ENCODE measurements at regions not wholly inside any gene's neighbourhood (a gene's known extent, or its start where the extent isn't known, plus 50 kb on each side); places are given as distances from the start of the nearest gene placed in this dataset.
"Not testable (repeated sequence)": the region's sequence is repeated elsewhere in the genome, so short reads cannot be mapped to it uniquely, and the experiment has no call there.

- no peak for DNase-seq
Observed at GRCh38 chr1:22321917-22322316, 129.7 kb upstream of the ZBTB40 start.

- DNase-seq, result no peak
Observed at GRCh38 chr1:22323141-22323845, 128.4 kb upstream of the ZBTB40 start.

DNA sequence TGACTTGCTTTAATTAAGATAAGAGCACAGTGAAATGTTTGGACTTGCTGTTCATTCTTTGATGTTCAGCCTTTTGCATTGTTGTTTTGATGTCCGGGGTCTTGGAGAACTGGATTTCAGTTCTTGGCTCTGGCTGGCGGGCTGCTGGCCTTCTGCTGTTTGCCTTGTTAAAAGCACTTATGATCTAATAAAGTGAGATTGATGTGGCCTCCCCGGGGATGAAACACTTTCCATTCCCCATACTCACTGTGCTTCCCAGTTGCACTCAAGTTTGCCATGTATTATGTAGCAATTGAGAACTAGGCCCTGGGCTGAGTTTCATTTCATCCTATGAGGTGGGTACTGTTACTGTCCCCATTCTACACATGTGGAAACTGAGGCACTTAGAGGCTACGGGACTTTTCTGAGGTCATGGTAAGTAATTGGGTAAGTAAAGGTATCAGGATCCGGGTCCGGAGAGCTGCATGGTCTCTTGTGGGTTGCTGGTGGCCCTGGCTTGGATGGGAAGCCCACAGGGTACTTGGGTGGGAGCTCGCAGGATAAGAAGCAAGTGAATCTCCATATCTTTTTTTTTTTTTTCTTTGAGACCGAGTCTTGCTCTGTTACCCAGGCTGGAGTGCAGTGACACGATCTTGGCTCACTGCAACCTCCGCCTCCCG lies 127.7 kb upstream of the ZBTB40 start:
- DNase-seq, result peak; percentile 52

GRCh38 chr1:22325531-22326371 lies 125.9 kb upstream of the ZBTB40 start:
- DNase-seq, result no peak

DNA sequence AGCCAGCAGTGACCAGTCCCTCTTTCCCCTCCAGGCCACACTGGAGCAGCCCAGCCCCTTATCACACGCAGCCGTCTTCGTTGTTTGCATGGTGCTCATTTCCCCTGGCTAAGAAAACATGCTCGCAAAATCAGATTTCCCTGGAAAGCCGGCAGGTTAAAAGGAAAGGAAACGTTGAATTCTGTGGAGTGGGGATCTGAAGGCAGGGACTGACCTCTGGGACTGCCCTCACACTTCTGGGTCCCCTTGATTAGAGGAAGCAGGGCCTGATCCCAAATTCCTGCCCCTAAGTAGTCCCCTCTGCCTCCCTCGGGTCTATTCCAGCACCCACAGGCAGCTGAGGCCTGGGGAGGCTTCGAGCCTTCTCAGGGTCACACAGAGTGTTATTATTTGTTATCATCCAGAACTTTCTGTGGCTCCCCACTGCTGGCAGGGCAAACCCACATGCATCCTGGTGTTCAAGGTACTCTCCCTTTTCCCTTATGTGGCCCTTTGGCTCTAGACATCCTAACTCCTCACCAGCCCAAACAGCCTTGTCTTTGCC lies 125.2 kb upstream of the ZBTB40 start:
- no peak for DNase-seq

DNA sequence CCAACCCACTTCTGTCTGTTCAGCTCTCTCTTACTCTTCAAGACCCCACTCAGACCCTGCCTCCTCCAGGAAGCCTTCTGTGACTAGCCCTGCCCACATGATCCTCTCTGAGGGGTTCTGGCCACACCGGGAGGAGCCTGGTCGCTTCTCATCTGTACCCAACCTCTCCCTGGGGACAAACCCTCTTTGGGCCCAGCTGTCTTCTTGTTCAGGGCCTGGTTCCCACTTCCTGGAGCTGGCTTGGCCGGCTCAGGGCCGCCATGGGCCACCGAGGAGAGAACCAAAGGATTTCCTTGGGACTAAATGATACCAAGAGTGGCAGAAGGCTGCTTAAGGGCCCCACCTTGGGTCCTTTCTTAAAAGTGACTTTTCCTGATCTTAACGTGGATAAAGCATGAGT lies 124.7 kb upstream of the ZBTB40 start:
- DNase-seq, result peak; percentile 20

- DNase-seq, result no peak
Observed at GRCh38 chr1:22327411-22327810, 124.2 kb upstream of the ZBTB40 start.

GRCh38 chr1:22328331-22329147 lies 123.1 kb upstream of the ZBTB40 start:
- DNase-seq, result no peak

- DNase-seq, result no peak
Observed at GRCh38 chr1:22329148-22329515, 122.5 kb upstream of the ZBTB40 start.

- no peak for DNase-seq
Observed at GRCh38 chr1:22330092-22330759, 121.4 kb upstream of the ZBTB40 start.

DNA sequence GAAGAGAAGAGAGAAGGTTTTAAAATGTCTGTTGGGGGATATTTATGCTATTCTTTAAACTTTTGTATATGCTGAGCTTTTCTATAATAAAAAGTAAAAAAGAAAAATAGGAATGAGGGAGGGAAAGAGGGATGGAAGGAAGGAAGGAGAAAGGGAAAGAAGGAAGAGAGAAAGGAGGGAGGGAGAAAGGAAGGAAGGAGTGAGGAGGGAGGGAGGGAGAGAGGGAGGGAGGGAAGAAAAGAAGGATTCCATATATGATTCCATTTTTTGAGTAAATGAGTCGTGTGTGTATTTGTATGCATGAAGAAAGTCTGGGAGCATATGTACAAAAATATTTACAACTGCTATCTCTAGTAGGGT lies 120.9 kb upstream of the ZBTB40 start:
- no peak for DNase-seq

DNA sequence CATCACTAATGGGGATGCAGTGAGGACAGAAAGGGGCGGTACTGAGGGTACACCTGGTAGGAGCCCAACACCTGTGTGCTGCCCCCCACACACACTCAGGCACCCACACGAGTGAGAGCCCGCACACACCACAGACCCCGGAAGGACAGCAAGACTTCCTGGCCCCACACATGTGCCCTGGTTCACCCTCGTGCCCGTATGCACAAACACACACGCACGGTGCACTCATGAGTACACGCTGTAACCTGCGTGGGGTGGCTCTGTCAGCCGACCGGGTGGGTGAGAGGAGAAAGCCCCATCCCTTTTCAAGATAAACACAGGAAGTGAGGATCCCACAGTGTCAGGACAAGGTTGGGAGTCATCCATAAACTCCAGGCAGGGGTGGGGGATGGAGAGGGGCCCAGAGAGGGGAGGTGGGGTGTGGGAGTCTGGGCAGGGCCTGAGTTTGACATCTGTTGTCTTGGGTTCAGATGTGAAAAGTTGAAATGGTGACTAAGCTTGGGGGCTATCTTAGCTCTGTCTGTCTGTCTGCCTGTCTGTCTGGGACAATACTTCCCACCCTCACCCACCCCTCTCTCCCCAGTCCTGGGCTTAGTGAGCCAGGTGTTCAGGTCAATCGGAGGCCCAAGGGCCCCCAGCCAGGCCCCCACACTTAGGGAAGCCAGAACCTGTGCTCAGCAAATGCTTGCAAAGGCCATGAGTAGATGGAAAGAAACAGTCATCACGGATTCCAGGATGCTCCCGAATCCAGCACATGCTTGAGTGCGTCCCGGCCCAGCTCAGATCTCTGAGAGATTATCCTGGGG lies 119.8 kb upstream of the ZBTB40 start:
- peak; percentile 20 for DNase-seq

DNA sequence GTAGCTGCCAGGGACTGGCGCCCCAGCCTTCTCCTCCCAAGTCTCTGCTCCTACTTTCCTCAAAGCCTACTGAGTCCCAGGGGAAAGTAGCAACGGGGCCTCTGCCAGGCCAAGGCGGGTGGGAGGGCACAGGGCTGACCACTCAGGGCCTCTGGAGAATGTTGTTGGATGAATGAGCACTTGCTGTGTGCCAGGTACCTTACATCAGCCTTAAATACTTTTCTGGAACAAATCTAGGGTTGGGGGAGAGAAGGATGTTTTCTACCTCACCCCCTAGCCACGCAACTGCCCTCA lies 119.3 kb upstream of the ZBTB40 start:
- DNase-seq, result no peak

DNA sequence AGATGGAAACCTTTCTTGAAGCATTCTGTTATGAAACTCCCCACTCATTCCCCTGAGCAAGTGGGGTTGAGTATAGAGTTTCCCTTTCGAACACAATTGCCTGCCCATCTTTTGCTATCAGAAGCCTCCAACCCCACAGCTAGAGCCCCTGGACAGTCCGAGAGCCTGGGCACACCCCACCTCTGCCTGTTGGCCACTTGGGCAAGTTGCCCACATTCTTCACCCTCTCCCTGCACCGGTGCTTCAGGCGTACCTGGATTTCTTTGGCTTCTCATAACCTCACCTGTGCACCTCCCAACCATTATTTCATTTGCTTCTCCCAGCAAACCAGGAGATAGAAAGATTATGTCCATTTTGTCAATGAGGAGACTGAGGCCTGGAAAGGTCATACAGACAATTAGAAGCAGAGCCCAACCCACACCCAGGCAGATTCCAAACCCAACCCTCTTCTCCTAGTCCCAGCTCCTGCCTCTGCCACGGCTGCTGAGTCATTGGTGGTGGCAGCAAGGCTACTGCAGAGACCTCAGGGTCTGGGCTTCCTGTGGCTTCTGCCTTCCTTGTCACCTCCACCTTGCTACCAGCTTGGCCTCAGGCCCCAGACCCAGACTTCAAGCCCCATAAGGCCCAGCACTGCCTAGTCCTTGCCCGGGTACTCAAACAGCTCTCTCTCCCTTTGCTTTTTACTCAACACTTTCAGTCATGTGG lies 118.7 kb upstream of the ZBTB40 start:
- DNase-seq, result no peak

DNA sequence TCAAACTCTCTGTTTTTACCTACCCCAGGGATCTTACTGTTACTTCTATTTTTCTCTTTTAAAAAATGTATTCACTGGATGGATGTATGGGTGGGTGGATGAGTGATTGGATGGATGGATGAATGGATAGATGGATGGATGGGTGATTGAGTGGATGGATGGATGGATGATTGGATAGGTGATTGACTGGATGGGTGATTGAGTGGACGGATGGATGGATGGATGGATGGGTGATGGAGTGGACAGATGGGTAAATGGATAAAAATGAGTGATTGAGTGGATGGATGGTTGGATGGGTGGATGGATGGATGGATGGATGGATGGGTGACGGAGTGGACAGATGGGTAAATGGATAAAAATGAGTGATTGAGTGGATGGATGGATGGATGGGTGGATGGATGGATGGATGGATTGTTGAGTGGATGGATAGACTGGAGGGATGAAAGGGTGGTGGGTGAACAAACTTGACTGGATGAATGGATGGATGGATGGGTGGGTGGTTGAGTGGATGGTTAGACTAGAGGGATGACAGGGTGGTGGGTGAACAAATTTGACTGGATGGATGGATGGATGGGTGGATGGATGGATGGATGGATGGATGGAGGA lies 118.0 kb upstream of the ZBTB40 start:
- DNase-seq, result no peak

GRCh38 chr1:22334860-22335550 lies 116.6 kb upstream of the ZBTB40 start:
- DNase-seq, result no peak

DNA sequence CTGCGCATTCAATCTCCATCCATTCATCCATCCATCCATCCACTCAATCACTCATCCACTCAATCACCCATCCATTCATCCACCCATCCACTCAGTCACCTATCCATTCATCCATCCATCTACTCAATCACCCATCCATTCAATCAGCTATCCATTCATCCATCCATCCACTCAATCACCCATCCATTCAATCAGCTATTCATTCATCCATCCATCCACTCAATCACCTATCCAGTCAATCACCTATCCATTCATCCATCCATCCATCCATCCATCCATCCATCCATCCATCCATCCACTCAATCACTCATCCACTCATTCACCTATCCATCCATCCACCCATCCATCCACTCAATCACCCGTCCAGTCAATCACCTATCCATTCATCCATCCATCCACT lies 115.4 kb upstream of the ZBTB40 start:
- not testable (repeated sequence) for DNase-seq

- DNase-seq, result not testable (repeated sequence)
Observed at GRCh38 chr1:22336696-22337545, 114.7 kb upstream of the ZBTB40 start.

Data from NCI-H82 (cell line).